H1 (cell line): ENCODE measurements at regions not wholly inside any gene's neighbourhood (a gene's known extent, or its start where the extent isn't known, plus 50 kb on each side); places are given as distances from the start of the nearest gene placed in this dataset.

Experiments used
- CTCF ChIA-PET: fragments of 300-600 bp; sonication (Branson Sonifier 250); formaldehyde crosslinking; loops from one replicate; lab custom pipeline; 2021; ENCODE audit not compliant: partially characterized antibody; lab: Charles Lee
- POLR2A ChIA-PET: fragments of 300-600 bp; sonication (Branson Sonifier 250); formaldehyde crosslinking; loops from one replicate; lab custom pipeline; 2021; ENCODE audit warnings: inconsistent platforms; ENCODE audit not compliant: partially characterized antibody; lab: Charles Lee
- DNase-seq, 2 experiments: peaks; one replicate each; pipeline versions ENCODE4 v3.0.0 to v3.0.0-alpha.2; 2010 to 2022; ENCODE audit warnings: low spot score in 2 of 2, low read depth in 1 of 2, mixed read lengths in 1 of 2
- FAIRE-seq: peaks from 2 replicates; lab custom pipeline; 2011; peaks lifted over from hg19 to GRCh38; lab: Jason Lieb, UNC
- H2AFZ ChIP-seq: 2 replicates; pipeline ENCODE4 v1.8.1; 2012; ENCODE audit warnings: low read length, inconsistent platforms
- H2AK5ac ChIP-seq: 2 replicates; pipeline ENCODE4 v1.6.1; 2013; ENCODE audit warnings: low read depth, low read length
- H2BK120ac ChIP-seq: replicated peaks from 2 replicates; pipeline ENCODE3; 2013; ENCODE audit warnings: low read depth, low read length, inconsistent platforms
- H2BK12ac ChIP-seq: 2 replicates; pipeline ENCODE4 v1.6.1; 2013; ENCODE audit warnings: low read depth, low read length
- H2BK15ac ChIP-seq: 2 replicates; pipeline ENCODE4 v1.6.1; 2013; ENCODE audit warnings: low read length
- H2BK20ac ChIP-seq: 2 replicates; pipeline ENCODE4 v1.6.1; 2013; ENCODE audit warnings: low read length
- H2BK5ac ChIP-seq: 2 replicates; pipeline ENCODE4 v1.6.1; 2013; ENCODE audit warnings: low read depth, low read length
- H3K14ac ChIP-seq: 2 replicates; pipeline ENCODE4 v1.6.1; 2013; ENCODE audit warnings: inconsistent platforms; ENCODE audit not compliant: insufficient read length
- H3K18ac ChIP-seq: 2 replicates; pipeline ENCODE4 v1.6.1; 2013; ENCODE audit warnings: low read length; ENCODE audit errors: extremely low read depth
- H3K23ac ChIP-seq: 2 replicates; pipeline ENCODE4 v1.6.1; 2013; ENCODE audit warnings: inconsistent platforms; ENCODE audit not compliant: insufficient read length
- H3K23me2 ChIP-seq: 2 replicates; pipeline ENCODE4 v1.6.1; 2013; ENCODE audit warnings: low read depth, low read length
- H3K27ac ChIP-seq: 2 replicates; pipeline ENCODE4 v1.6.1; 2011; ENCODE audit warnings: low read depth, low read length, inconsistent platforms
- H3K27me3 ChIP-seq, 4 experiments: replicated peaks in 1 of 4; 1 replicate in 1 of 4; 2 replicates in 3 of 4; pipeline versions ENCODE4 v1.6.1 to v1.8.1; 2011 to 2013; ENCODE audit warnings: low read length in 3 of 4, mild to moderate bottlenecking in 3 of 4, inconsistent platforms in 2 of 4, mixed read lengths in 2 of 4, moderate library complexity in 1 of 4; ENCODE audit not compliant: control insufficient read depth in 3 of 4, insufficient read depth in 3 of 4; ENCODE audit errors: extremely low read depth in 1 of 4
- H3K36me3 ChIP-seq, 4 experiments: 2 replicates each; pipeline versions ENCODE4 v1.6.1 to v1.8.1; 2011 to 2013; ENCODE audit warnings: mild to moderate bottlenecking in 4 of 4, low read length in 3 of 4, moderate library complexity in 2 of 4, control low read depth in 1 of 4, inconsistent platforms in 1 of 4; ENCODE audit not compliant: insufficient read depth in 4 of 4, control insufficient read depth in 2 of 4
- H3K4ac ChIP-seq: replicated peaks from 2 replicates; pipeline ENCODE3; 2013; ENCODE audit warnings: low read length, low read depth, mixed read lengths, inconsistent platforms; ENCODE audit not compliant: insufficient read length
- H3K4me1 ChIP-seq, 4 experiments: replicated peaks in 1 of 4; 1 replicate in 1 of 4; 2 replicates in 3 of 4; pipeline versions ENCODE4 v1.6.1 to v1.8.1; 2011 to 2013; ENCODE audit warnings: low read length in 3 of 4, inconsistent platforms in 2 of 4, mixed read lengths in 1 of 4; ENCODE audit not compliant: insufficient read depth in 4 of 4, control insufficient read depth in 3 of 4
- H3K4me2 ChIP-seq, 2 experiments: 2 replicates each; pipeline versions ENCODE4 v1.6.1 to v1.8.1; 2011 to 2013; ENCODE audit warnings: low read depth in 2 of 2, low read length in 2 of 2, control low read depth in 1 of 2, inconsistent platforms in 1 of 2, mild to moderate bottlenecking in 1 of 2; ENCODE audit not compliant: insufficient read depth in 1 of 2
- H3K4me3 ChIP-seq, 4 experiments: fragments of 200-600, 300-600 bp in 1 of 4; sonication (generic), shearing (Covaris generic), sonication (Bioruptor Twin) in 1 of 4; 2 replicates each; pipeline versions ENCODE4 v1.5.1 to v1.8.1; 2011 to 2016; ENCODE audit warnings: low read length in 4 of 4, low read depth in 3 of 4, control low read depth in 2 of 4, inconsistent platforms in 2 of 4, mild to moderate bottlenecking in 2 of 4, mixed read lengths in 1 of 4, moderate library complexity in 1 of 4; ENCODE audit not compliant: insufficient read depth in 2 of 4; ENCODE audit errors: extremely low read depth in 1 of 4
- H3K56ac ChIP-seq: replicated peaks from 2 replicates; pipeline ENCODE3; 2013; ENCODE audit warnings: low read depth, mild to moderate bottlenecking, mixed read lengths, low read length, inconsistent platforms; ENCODE audit not compliant: insufficient read length
- H3K79me1 ChIP-seq: 2 replicates; pipeline ENCODE4 v1.6.1; 2013; ENCODE audit warnings: low read depth, low read length, control low read depth
- H3K79me2 ChIP-seq, 2 experiments: 2 replicates each; pipeline versions ENCODE4 v1.6.1 to v1.8.1; 2012 to 2013; ENCODE audit warnings: low read length in 2 of 2, mild to moderate bottlenecking in 2 of 2, inconsistent platforms in 1 of 2; ENCODE audit not compliant: insufficient read depth in 2 of 2, control insufficient read depth in 1 of 2
- H3K9ac ChIP-seq, 4 experiments: replicated peaks in 1 of 4; 1 replicate in 1 of 4; 2 replicates in 3 of 4; pipeline versions ENCODE4 v1.6.1 to v1.8.1; 2011 to 2013; ENCODE audit warnings: low read depth in 3 of 4, low read length in 3 of 4, control low read depth in 2 of 4, mild to moderate bottlenecking in 2 of 4, moderate library complexity in 2 of 4, inconsistent platforms in 1 of 4; ENCODE audit errors: extremely low read depth in 1 of 4
- H3K9me3 ChIP-seq, 2 experiments: 2 replicates each; pipeline versions ENCODE4 v1.6.1 to v1.8.1; 2012 to 2013; ENCODE audit warnings: mild to moderate bottlenecking in 2 of 2, moderate library complexity in 2 of 2, control low read depth in 1 of 2, inconsistent platforms in 1 of 2, low read depth in 1 of 2, low read length in 1 of 2, mixed read lengths in 1 of 2; ENCODE audit not compliant: insufficient read depth in 2 of 2
- H4K20me1 ChIP-seq, 2 experiments: replicated peaks in 1 of 2; 2 replicates each; pipeline versions ENCODE3 to v1.8.1; 2011 to 2013; ENCODE audit warnings: inconsistent platforms in 2 of 2, low read length in 2 of 2, mild to moderate bottlenecking in 1 of 2; ENCODE audit not compliant: insufficient read depth in 2 of 2, control insufficient read depth in 1 of 2
- H4K5ac ChIP-seq: 2 replicates; pipeline ENCODE4 v1.6.1; 2013; ENCODE audit warnings: low read length, low read depth, mixed read lengths, inconsistent platforms; ENCODE audit not compliant: insufficient read length
- H4K8ac ChIP-seq: 2 replicates; pipeline ENCODE4 v1.8.0; 2013; ENCODE audit warnings: mild to moderate bottlenecking, moderate library complexity, low read length, inconsistent platforms; ENCODE audit not compliant: insufficient read depth; ENCODE audit errors: extremely low read depth
- H4K91ac ChIP-seq: replicated peaks from 2 replicates; pipeline ENCODE3; 2013; ENCODE audit warnings: low read length, mixed read lengths, inconsistent platforms; ENCODE audit not compliant: insufficient read length
- BCL11A ChIP-seq, 2 experiments: IDR thresholded peaks; one replicate each; pipeline ENCODE4 v1.6.1; 2011; ENCODE audit warnings: low read depth in 2 of 2, low read length in 2 of 2, mild to moderate bottlenecking in 2 of 2
- CHD2 ChIP-seq: IDR thresholded peaks from 2 replicates; pipeline ENCODE4 v1.6.1; 2012; ENCODE audit warnings: low read length, improper control_type of control experiment
- EGR1 ChIP-seq: IDR thresholded peaks from 2 replicates; pipeline ENCODE4 v1.6.1; 2011; ENCODE audit warnings: low read depth, low read length, borderline replicate concordance
- EP300 ChIP-seq, 2 experiments: IDR thresholded peaks; 1 replicate in 1 of 2; 2 replicates in 1 of 2; pipeline ENCODE4 v1.6.1; 2011 to 2012; ENCODE audit warnings: low read depth in 2 of 2, low read length in 2 of 2, mild to moderate bottlenecking in 2 of 2, borderline replicate concordance in 1 of 2, inconsistent platforms in 1 of 2, moderate library complexity in 1 of 2
- KDM5A ChIP-seq: fragments of 200-600 bp; IDR thresholded peaks from 2 replicates; pipeline ENCODE4 v1.7.1; 2012; ENCODE audit warnings: mild to moderate bottlenecking, low read length, inconsistent platforms, mixed read lengths
- NRF1 ChIP-seq: IDR thresholded peaks from 2 replicates; pipeline ENCODE4 v1.6.1; 2011; ENCODE audit warnings: mild to moderate bottlenecking, low read depth, low read length, improper control_type of control experiment
- PHF8 ChIP-seq: fragments of 200-600 bp; sonication (generic); conservative IDR thresholded peaks from 2 replicates; pipeline ENCODE4 v1.7.1; 2012; ENCODE audit warnings: low read depth, mild to moderate bottlenecking, inconsistent platforms, low read length, moderate library complexity
- RXRA ChIP-seq: IDR thresholded peaks from 2 replicates; pipeline ENCODE4 v1.6.1; 2011; ENCODE audit warnings: low read depth, mild to moderate bottlenecking, low read length, moderate library complexity; ENCODE audit not compliant: insufficient read depth
- SIN3A ChIP-seq, 2 experiments: IDR thresholded peaks in 1 of 2; conservative IDR thresholded peaks in 1 of 2; 2 replicates each; pipeline ENCODE4 v1.6.1; 2011 to 2012; ENCODE audit warnings: low read length in 2 of 2, improper control_type of control experiment in 1 of 2, low read depth in 1 of 2, mild to moderate bottlenecking in 1 of 2
- SP4 ChIP-seq: IDR thresholded peaks from 2 replicates; pipeline ENCODE4 v1.6.1; 2012; ENCODE audit warnings: low read length, inconsistent platforms
- SRF ChIP-seq: IDR thresholded peaks from 2 replicates; pipeline ENCODE4 v1.6.1; 2011; ENCODE audit warnings: mild to moderate bottlenecking, low read depth, low read length, moderate library complexity
- WGBS, 2 experiments: shearing (Covaris generic) in 1 of 2; methylation state at CpG; one replicate each; pipeline versions ENCODE4 v1.1.6 to v1.1.7; 2013 to 2015; ENCODE audit warnings: low lambda C conversion rate in 2 of 2, mixed read lengths in 2 of 2, inconsistent platforms in 1 of 2, low coverage in 1 of 2, missing lambda C conversion rate in 1 of 2; ENCODE audit not compliant: insufficient replicate concordance in 2 of 2, insufficient coverage in 1 of 2, insufficient read length in 1 of 2; ENCODE audit errors: extremely low coverage in 1 of 2, missing lambda C conversion rate in 1 of 2; 5-methylcytosine and 5-hydroxymethylcytosine counted together
- TF ChIP-seq, protein P1 (sequence below): IDR thresholded peaks from 2 replicates; pipeline ENCODE4 v1.6.1; 2012; ENCODE audit warnings: low read length, inconsistent platforms

DNA sequence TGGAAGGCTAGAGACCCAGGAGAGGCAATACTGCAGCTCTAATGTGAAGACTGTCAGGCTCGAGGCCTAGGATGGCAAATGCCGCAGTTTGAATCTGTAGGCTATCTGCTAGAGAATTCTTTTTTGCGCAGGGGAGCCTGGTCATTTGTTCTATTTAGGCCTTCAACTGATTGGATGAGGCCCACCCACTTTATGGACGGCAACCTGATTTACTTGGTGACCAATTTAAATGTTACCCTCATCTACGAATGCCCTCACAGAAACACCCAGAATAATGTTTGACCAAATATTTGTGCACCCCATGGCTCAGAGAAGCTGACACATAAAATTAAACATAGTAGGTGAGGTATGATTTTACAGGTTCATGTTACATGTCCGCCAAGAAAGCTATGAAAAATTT lies 300.7 kb upstream of the GRM7 start:
- H3K27me3 ChIP-seq, result peaks cover 0 to 1% (median 0%) of the 10 kb centered on the region in 4 experiments; a peak in 1 of 7 replicates
- no peak overlapping the region for H2BK12ac ChIP-seq
- H4K20me1 ChIP-seq, result no peaks in the 10 kb centered on the region
- H3K14ac ChIP-seq, result no peak overlapping the region
- no peaks in the 10 kb centered on the region for H3K79me1 ChIP-seq
- no peaks in the 10 kb centered on the region; the same call in 1 of the 2 replicates for H3K23me2 ChIP-seq
- H3K79me2 ChIP-seq, result no peaks in the 10 kb centered on the region
- no peak overlapping the region for H2BK5ac ChIP-seq
- H4K8ac ChIP-seq, result no peak overlapping the region
- no peak overlapping the region for H3K9ac ChIP-seq
- no peak overlapping the region for H3K4ac ChIP-seq
- no peak overlapping the region for H2AFZ ChIP-seq
- FAIRE-seq, result no peak
- ChIA-PET CTCF (no interaction called here), POLR2A (no interaction called here)
- no peak overlapping the region for H3K18ac ChIP-seq
- H3K27ac ChIP-seq, result no peak overlapping the region
- no peak overlapping the region for H3K4me3 ChIP-seq
- no peak overlapping the region for H4K5ac ChIP-seq
- H3K9me3 ChIP-seq, result no peaks in the 10 kb centered on the region
- no peak overlapping the region for H3K56ac ChIP-seq
- H3K4me1 ChIP-seq, result no peaks in the 10 kb centered on the region
- H2BK120ac ChIP-seq, result no peak overlapping the region
- no peak overlapping the region for H2BK15ac ChIP-seq
- H3K23ac ChIP-seq, result no peak overlapping the region
- DNase-seq, result no peak
- H2BK20ac ChIP-seq, result no peak overlapping the region
- no peak overlapping the region for H2AK5ac ChIP-seq
- H3K4me2 ChIP-seq, result no peak overlapping the region
- WGBS, 2 experiments, result 93% methylated on average over 6 of the region's 6 CpGs; no CpG with 5 or more reads in 1 of the 2 experiments
- no peaks in the 10 kb centered on the region for H3K36me3 ChIP-seq
- no peak overlapping the region for H4K91ac ChIP-seq
- TF ChIP-seq NRF1, result no peak
- no peak for TF ChIP-seq EGR1
- TF ChIP-seq RXRA, result no peak
- no peak for TF ChIP-seq EP300 (IDR thresholded peaks at IDR 0.05; ENCODE audit: borderline replicate concordance in 1 of 2, low read depth in 2 of 2, low read length in 2 of 2)
- no peak for TF ChIP-seq BCL11A (IDR thresholded peaks at IDR 0.05; ENCODE audit: low read depth in 2 of 2, low read length in 2 of 2)
- TF ChIP-seq CHD2, result no peak
- TF ChIP-seq SP4, result no peak
- no peak for TF ChIP-seq SIN3A (conservative IDR thresholded peaks at IDR 0.05 in 1 of 2, IDR thresholded peaks at IDR 0.05 in 1 of 2; ENCODE audit: low read depth in 1 of 2, low read length in 2 of 2)
- no peak for TF ChIP-seq SRF
- no peak for TF ChIP-seq PHF8
- TF ChIP-seq KDM5A, result no peak
- TF ChIP-seq, protein P1, sequence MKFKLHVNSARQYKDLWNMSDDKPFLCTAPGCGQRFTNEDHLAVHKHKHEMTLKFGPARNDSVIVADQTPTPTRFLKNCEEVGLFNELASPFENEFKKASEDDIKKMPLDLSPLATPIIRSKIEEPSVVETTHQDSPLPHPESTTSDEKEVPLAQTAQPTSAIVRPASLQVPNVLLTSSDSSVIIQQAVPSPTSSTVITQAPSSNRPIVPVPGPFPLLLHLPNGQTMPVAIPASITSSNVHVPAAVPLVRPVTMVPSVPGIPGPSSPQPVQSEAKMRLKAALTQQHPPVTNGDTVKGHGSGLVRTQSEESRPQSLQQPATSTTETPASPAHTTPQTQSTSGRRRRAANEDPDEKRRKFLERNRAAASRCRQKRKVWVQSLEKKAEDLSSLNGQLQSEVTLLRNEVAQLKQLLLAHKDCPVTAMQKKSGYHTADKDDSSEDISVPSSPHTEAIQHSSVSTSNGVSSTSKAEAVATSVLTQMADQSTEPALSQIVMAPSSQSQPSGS, result no peak
